CMK (cell line): ENCODE measurements at regions not wholly inside any gene's neighbourhood (a gene's known extent, or its start where the extent isn't known, plus 50 kb on each side); places are given as distances from the start of the nearest gene placed in this dataset.

Source experiments
- DNase-seq: peaks from one replicate; pipeline ENCODE4 v3.0.0-alpha.2; 2010; ENCODE audit warnings: low read depth

- DNase-seq = no peak
These were observed 260.1 kb downstream of the ETS1 start for GRCh38 chr11:128327274-128327673.

GRCh38 chr11:128326791-128327190 lies 260.6 kb downstream of the ETS1 start:
- no peak for DNase-seq

GRCh38 chr11:128324531-128325141 lies 262.7 kb downstream of the ETS1 start:
- DNase-seq = no peak

- no peak for DNase-seq
These were observed 263.3 kb downstream of the ETS1 start for GRCh38 chr11:128324051-128324481.

GRCh38 chr11:128323381-128323780 lies 264.0 kb downstream of the ETS1 start:
- no peak for DNase-seq

- DNase-seq = no peak
These were observed 268.4 kb downstream of the ETS1 start for GRCh38 chr11:128318856-128319474.

GRCh38 chr11:128316541-128317227 lies 270.7 kb downstream of the ETS1 start:
- no peak for DNase-seq

GRCh38 chr11:128315933-128316332 lies 271.4 kb downstream of the ETS1 start:
- DNase-seq = no peak

GRCh38 chr11:128313931-128314330 lies 273.4 kb downstream of the ETS1 start:
- no peak for DNase-seq

- no peak for DNase-seq
These were observed 275.3 kb downstream of the ETS1 start for GRCh38 chr11:128311742-128312719.

GRCh38 chr11:128310676-128311445 lies 276.5 kb downstream of the ETS1 start:
- DNase-seq = no peak

- DNase-seq = no peak
These were observed 277.4 kb downstream of the ETS1 start for GRCh38 chr11:128310005-128310404.

GRCh38 chr11:128308794-128309193 lies 278.6 kb downstream of the ETS1 start:
- no peak for DNase-seq

GRCh38 chr11:128305588-128305987 lies 281.8 kb downstream of the ETS1 start:
- no peak for DNase-seq

GRCh38 chr11:128304666-128305485 lies 282.5 kb downstream of the ETS1 start:
- no peak for DNase-seq

GRCh38 chr11:128304116-128304515 lies 283.2 kb downstream of the ETS1 start:
- no peak for DNase-seq

- DNase-seq = no peak
These were observed 284.0 kb downstream of the ETS1 start for GRCh38 chr11:128303383-128303782.

- DNase-seq = no peak
These were observed 284.8 kb downstream of the ETS1 start for GRCh38 chr11:128302425-128303186.

- DNase-seq = no peak
These were observed 285.6 kb downstream of the ETS1 start for GRCh38 chr11:128301756-128302155.

GRCh38 chr11:128300785-128301184 lies 286.6 kb downstream of the ETS1 start:
- no peak for DNase-seq
